HG03439 (cell line): ENCODE measurements at regions not wholly inside any gene's neighbourhood (a gene's known extent, or its start where the extent isn't known, plus 50 kb on each side); places are given as distances from the start of the nearest gene placed in this dataset.

Source experiments
- ATAC-seq: cut with Tn5 transposase; IDR thresholded peaks from one replicate; pipeline ENCODE4 v1.9.1; 2021; ENCODE audit warnings: mild to moderate bottlenecking, moderate library complexity; ENCODE audit not compliant: unreplicated experiment

GRCh38 chr14:47763188-47763854, 87.9 kb upstream of the MDGA2 start:
- no peak for ATAC-seq

GRCh38 chr14:47746986-47747385, 71.6 kb upstream of the MDGA2 start:
- ATAC-seq, result no peak

DNA sequence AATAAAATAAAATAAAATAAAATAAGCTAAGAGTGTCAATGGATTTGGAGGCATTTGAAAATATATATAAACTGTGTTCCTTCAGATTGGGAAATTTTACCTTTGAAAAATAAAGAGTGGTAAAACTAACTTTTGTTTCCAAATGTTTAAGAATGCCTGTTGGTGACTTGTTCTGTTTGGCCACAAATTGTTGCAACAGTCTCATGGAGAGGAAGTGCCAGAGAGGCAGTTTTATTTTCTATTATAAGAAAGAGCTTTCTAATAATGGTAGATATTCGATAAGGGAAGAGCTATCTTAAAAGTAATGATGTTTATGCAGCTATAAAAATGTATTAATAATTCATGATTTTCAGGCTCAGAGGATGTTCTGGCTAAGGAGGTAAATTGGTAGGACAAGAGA, 68.8 kb upstream of the MDGA2 start:
- ATAC-seq, result no peak

GRCh38 chr14:47739541-47739940, 64.1 kb upstream of the MDGA2 start:
- no peak for ATAC-seq

DNA sequence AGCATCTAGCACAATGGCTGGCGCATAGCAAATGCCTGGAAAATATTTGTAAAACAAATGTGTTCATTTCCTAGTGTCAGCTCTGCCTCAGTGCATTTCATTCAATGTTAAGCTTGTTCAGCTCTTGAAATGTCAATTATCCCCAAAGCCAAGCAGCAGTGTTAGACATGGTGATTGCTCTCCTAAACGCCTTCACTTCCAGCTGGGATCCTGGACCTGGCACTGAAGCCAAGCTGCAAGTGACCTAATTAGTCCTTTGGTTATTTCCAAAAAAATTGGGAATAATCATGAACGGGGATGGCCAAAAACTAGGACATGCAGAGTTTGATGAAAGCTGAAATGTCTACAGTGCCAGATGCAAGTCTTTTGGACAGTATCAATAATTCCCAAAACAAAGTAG, 54.9 kb upstream of the MDGA2 start:
- ATAC-seq, result no peak
